HepG2 (cell line): ENCODE measurements at regions not wholly inside any gene's neighbourhood (a gene's known extent, or its start where the extent isn't known, plus 50 kb on each side); places are given as distances from the start of the nearest gene placed in this dataset.

ENCODE experiments used
- ATAC-seq: fragments of 200-7000 bp; cut with Tn5 transposase; 3 replicates; pipeline ENCODE4 v1.9.1; 2020; ENCODE audit warnings: mild to moderate bottlenecking, moderate library complexity
- BruUV-seq: library from RNA; stranded (reverse); fragments of 400-500 nt; replicated peaks from 2 replicates; lab custom pipeline; 2021; lab: Mats Ljungman, UMichigan
- CTCF ChIA-PET: fragments of 300-600 bp; formaldehyde crosslinking; extraction: SDS; loops from one replicate; lab custom pipeline; 2021; ENCODE audit warnings: low total read pairs, inconsistent platforms, low intra/inter-chr PET ratio; lab: Yijun Ruan, JAX
- POLR2A ChIA-PET: fragments of 350-600 bp; sonication (Branson Sonifier 250); formaldehyde crosslinking; loops from one replicate; lab custom pipeline; 2020; ENCODE audit warnings: antibody characterized with exemption, inconsistent platforms; lab: Yijun Ruan, JAX
- DNase-seq: peaks from one replicate; pipeline ENCODE4 v3.0.0-alpha.2; 2015; ENCODE audit warnings: low spot score
- FAIRE-seq: peaks from 3 replicates; lab custom pipeline; 2011; peaks lifted over from hg19 to GRCh38; lab: Jason Lieb, UNC
- H2AFZ ChIP-seq: one replicate; pipeline ENCODE4 v1.6.1; 2011; ENCODE audit warnings: low read length, inconsistent platforms
- H3K27ac ChIP-seq: fragments of 300-600 bp; 3 replicates; pipeline ENCODE4 v1.8.0; 2011; ENCODE audit warnings: mixed run types, mild to moderate bottlenecking, mixed read lengths, low read length, inconsistent platforms; ENCODE audit not compliant: insufficient read depth; ENCODE audit errors: extremely low read length
- H3K27me3 ChIP-seq, 2 experiments: fragments of 200-600 bp in 1 of 2; 2 replicates in 1 of 2; 3 replicates in 1 of 2; pipeline versions ENCODE4 v1.6.0 to v1.8.0; 2011; ENCODE audit warnings: low read length in 2 of 2, mild to moderate bottlenecking in 2 of 2, moderate library complexity in 2 of 2, inconsistent platforms in 1 of 2; ENCODE audit not compliant: insufficient read depth in 2 of 2, control insufficient read depth in 1 of 2
- H3K36me3 ChIP-seq, 2 experiments: fragments of 200-600 bp in 1 of 2; replicated peaks in 1 of 2; 2 replicates in 1 of 2; 3 replicates in 1 of 2; pipeline versions ENCODE4 v1.5.1 to v1.8.0; 2011; ENCODE audit warnings: low read length in 2 of 2, inconsistent platforms in 1 of 2; ENCODE audit not compliant: insufficient read depth in 2 of 2, control insufficient read depth in 1 of 2
- H3K4me1 ChIP-seq: 2 replicates; pipeline ENCODE4 v1.5.1; 2012; ENCODE audit warnings: low read length, inconsistent platforms; ENCODE audit not compliant: insufficient read depth
- H3K4me2 ChIP-seq: 2 replicates; pipeline ENCODE4 v1.6.0; 2011; ENCODE audit warnings: low read depth, low read length, inconsistent platforms
- H3K4me3 ChIP-seq, 3 experiments: fragments of 200-600 bp in 1 of 3; sonication (generic), shearing (Covaris generic) in 1 of 3; replicated peaks in 1 of 3; 2 replicates each; pipeline ENCODE4 v1.5.1; 2011 to 2016; ENCODE audit warnings: low read length in 3 of 3, inconsistent platforms in 2 of 3, low read depth in 2 of 3, mild to moderate bottlenecking in 2 of 3, control low read depth in 1 of 3, mixed read lengths in 1 of 3; ENCODE audit not compliant: insufficient read depth in 1 of 3
- H3K79me2 ChIP-seq: one replicate; pipeline ENCODE4 v1.6.1; 2011; ENCODE audit warnings: low read length, inconsistent platforms; ENCODE audit not compliant: insufficient read depth
- H3K9ac ChIP-seq: 2 replicates; pipeline ENCODE4 v1.6.0; 2011; ENCODE audit warnings: mild to moderate bottlenecking, low read depth, low read length, inconsistent platforms; ENCODE audit not compliant: insufficient read depth
- H3K9me3 ChIP-seq: 2 replicates; pipeline ENCODE4 v1.5.1; 2012; ENCODE audit warnings: mild to moderate bottlenecking, low read length
- H4K20me1 ChIP-seq: 2 replicates; pipeline ENCODE4 v1.6.0; 2011; ENCODE audit warnings: inconsistent platforms, mild to moderate bottlenecking, low read length, moderate library complexity; ENCODE audit not compliant: insufficient read depth
- ATF1 ChIP-seq: IDR thresholded peaks from 2 replicates; pipeline ENCODE4 v1.6.1; 2016; ENCODE audit warnings: mild to moderate bottlenecking, control low read depth
- CENPT ChIP-seq: sonication (generic); formaldehyde crosslinking; IDR thresholded peaks from 2 replicates; pipeline ENCODE4 v1.8.0; 2022; ENCODE audit warnings: low read depth, mild to moderate bottlenecking, moderate library complexity, missing genetic modification reagents
- FOXM1 ChIP-seq: sonication (generic); formaldehyde crosslinking; IDR thresholded peaks from 2 replicates; pipeline ENCODE4 v1.5.0; 2020; ENCODE audit warnings: missing genetic modification reagents
- HIVEP1 ChIP-seq: sonication (generic); formaldehyde crosslinking; IDR thresholded peaks from 2 replicates; pipeline ENCODE4 v1.4.0; 2020; ENCODE audit warnings: mild to moderate bottlenecking, missing genetic modification reagents
- HOXA3 ChIP-seq: sonication (generic); formaldehyde crosslinking; IDR thresholded peaks from 2 replicates; pipeline ENCODE4 v1.5.0; 2020; ENCODE audit warnings: missing genetic modification reagents
- HOXA7 ChIP-seq: sonication (generic); formaldehyde crosslinking; IDR thresholded peaks from 2 replicates; pipeline ENCODE4 v1.8.1; 2022; ENCODE audit warnings: mild to moderate bottlenecking, missing genetic modification reagents, moderate library complexity
- KDM3A ChIP-seq: IDR thresholded peaks from 2 replicates; pipeline ENCODE4 v1.6.1; 2018; ENCODE audit warnings: low read depth, missing compliant biosample characterization
- KLF9 ChIP-seq: IDR thresholded peaks from 2 replicates; pipeline ENCODE4 v1.6.1; 2016; ENCODE audit warnings: low read depth
- NFAT5 ChIP-seq: sonication (generic); formaldehyde crosslinking; IDR thresholded peaks from 2 replicates; pipeline ENCODE4 v1.4.0; 2020; ENCODE audit warnings: missing genetic modification reagents
- RAD51 ChIP-seq: fragments of 450-650 bp; IDR thresholded peaks from 2 replicates; pipeline ENCODE4 v1.6.1; 2016; ENCODE audit warnings: borderline replicate concordance
- RERE ChIP-seq: IDR thresholded peaks from 2 replicates; pipeline ENCODE4 v1.6.1; 2016; ENCODE audit warnings: low read depth, missing genetic modification reagents, missing compliant biosample characterization
- TCF7 ChIP-seq: sonication (generic); IDR thresholded peaks from 2 replicates; pipeline ENCODE4 v1.6.1; 2016; ENCODE audit warnings: antibody characterized with exemption, low read depth
- TRIM24 ChIP-seq: sonication (generic); formaldehyde crosslinking; IDR thresholded peaks from 2 replicates; pipeline ENCODE4 v1.8.0; 2022; ENCODE audit warnings: mild to moderate bottlenecking, missing genetic modification reagents
- ZFP37 ChIP-seq: sonication (generic); formaldehyde crosslinking; IDR thresholded peaks from 2 replicates; pipeline ENCODE4 v1.4.0; 2020; ENCODE audit warnings: missing genetic modification reagents, borderline replicate concordance
- ZNF563 ChIP-seq: sonication (generic); formaldehyde crosslinking; IDR thresholded peaks from 2 replicates; pipeline ENCODE4 v1.8.0; 2022; ENCODE audit warnings: mild to moderate bottlenecking, moderate library complexity, missing genetic modification reagents
- ZNF768 ChIP-seq: sonication (generic); formaldehyde crosslinking; IDR thresholded peaks from 2 replicates; pipeline ENCODE4 v1.4.0; 2020; ENCODE audit warnings: missing genetic modification reagents
- WGBS: methylation state at CpG from one replicate; pipeline ENCODE4 v1.1.6; 2017; ENCODE audit warnings: low lambda C conversion rate; 5-methylcytosine and 5-hydroxymethylcytosine counted together
- in situ Hi-C: cut with HindIII; loops from 2 replicates; pipeline ENCODE4 v1.10.0; 2017; ENCODE audit warnings: low pct_unique_long_range_greater_than_20kb; ENCODE audit not compliant: extremely low pct_ligation_motif_present
- intact Hi-C: fragments of 100-400 bp; cut with micrococcal nuclease; formaldehyde crosslinking; loops from one replicate; pipeline ENCODE4 v1.10.0; 2022; ENCODE audit not compliant: unreplicated experiment
- TF ChIP-seq, protein P1 (sequence below): sonication (generic); formaldehyde crosslinking; IDR thresholded peaks from 2 replicates; pipeline ENCODE4 v1.5.1; 2020; ENCODE audit warnings: missing genetic modification reagents, mild to moderate bottlenecking, borderline replicate concordance

- no peak for DNase-seq
- Histone ChIP-seq H3K9me3 (no peaks in the 10 kb centered on the region), H2AFZ (no peak overlapping the region), H4K20me1 (no peaks in the 10 kb centered on the region), H3K4me3 (no peak overlapping the region), H3K27ac (no peak overlapping the region), H3K36me3 (no peaks in the 10 kb centered on the region), H3K79me2 (no peaks in the 10 kb centered on the region), H3K27me3 (no peaks in the 10 kb centered on the region), H3K4me2 (no peak overlapping the region), H3K4me1 (no peaks in the 10 kb centered on the region), H3K9ac (no peak overlapping the region)
- ChIA-PET POLR2A (no interaction called here), CTCF (no interaction called here)
- ATAC-seq, result no peak
- FAIRE-seq, result no peak
- no TSS peak for BruUV-seq
- intact Hi-C loops (no loop called here), in situ Hi-C loops (no loop called here)
- no CpG with 5 or more reads among the region's 1 CpG for WGBS
- TF ChIP-seq, protein P1, sequence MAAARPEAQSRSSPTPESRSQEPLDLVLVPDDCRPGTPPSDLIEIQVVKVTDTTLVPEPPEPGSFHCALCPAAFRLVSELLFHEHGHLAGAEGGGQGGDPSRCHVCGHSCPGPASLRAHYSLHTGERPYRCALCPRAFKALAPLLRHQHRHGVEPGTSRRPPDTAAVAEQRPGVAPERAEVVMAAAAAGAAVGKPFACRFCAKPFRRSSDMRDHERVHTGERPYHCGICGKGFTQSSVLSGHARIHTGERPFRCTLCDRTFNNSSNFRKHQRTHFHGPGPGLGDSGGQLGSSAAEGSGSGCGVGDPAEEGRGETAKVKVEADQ (CRISPR knock-in tag), result no peak
- TF ChIP-seq HOXA7 (CRISPR knock-in tag) (no peak), ZNF563 (CRISPR knock-in tag) (no peak), KLF9 (CRISPR knock-in tag) (no peak), TCF7 (no peak), HOXA3 (CRISPR knock-in tag) (no peak), ATF1 (CRISPR knock-in tag) (no peak), CENPT (CRISPR knock-in tag) (no peak), FOXM1 (CRISPR knock-in tag) (no peak), RAD51 (no peak), ZFP37 (no peak), NFAT5 (no peak), HIVEP1 (CRISPR knock-in tag) (no peak), RERE (CRISPR knock-in tag) (no peak), ZNF768 (CRISPR knock-in tag) (no peak), TRIM24 (CRISPR knock-in tag) (no peak), KDM3A (CRISPR knock-in tag) (no peak)
These were observed 338.3 kb upstream of the TEX13C start for GRCh38 chrX:124981420-124981819.
